UCSD-AML1 (cell line): ENCODE measurements at regions not wholly inside any gene's neighbourhood (a gene's known extent, or its start where the extent isn't known, plus 50 kb on each side); places are given as distances from the start of the nearest gene placed in this dataset.

Experiments used
- DNase-seq: peaks from one replicate; lab custom pipeline; 2025; ENCODE audit not compliant: unreplicated experiment; lab: John Stamatoyannopoulos, UW

- DNase-seq, result no peak
These were observed 182.6 kb downstream of the MRPL39 start for GRCh38 chr21:25424634-25425033.

- no peak for DNase-seq
These were observed 183.2 kb downstream of the MRPL39 start for GRCh38 chr21:25424048-25424447.

- DNase-seq, result no peak
These were observed 184.4 kb downstream of the MRPL39 start for GRCh38 chr21:25422610-25423608.

- peak; percentile 17 for DNase-seq
These were observed 185.8 kb downstream of the MRPL39 start for GRCh38 chr21:25421321-25422028.

GRCh38 chr21:25420831-25421230, 186.4 kb downstream of the MRPL39 start:
- DNase-seq, result no peak

GRCh38 chr21:25416669-25417068, 190.6 kb downstream of the MRPL39 start:
- DNase-seq, result no peak

- no peak for DNase-seq
These were observed 195.2 kb downstream of the MRPL39 start for GRCh38 chr21:25412100-25412499.

GRCh38 chr21:25409978-25410377, 197.3 kb downstream of the MRPL39 start:
- DNase-seq, result no peak

- DNase-seq, result no peak
These were observed 198.6 kb downstream of the MRPL39 start for GRCh38 chr21:25408666-25409065.

GRCh38 chr21:25406887-25407579, 200.2 kb downstream of the MRPL39 start:
- no peak for DNase-seq

- no peak for DNase-seq
These were observed 201.3 kb downstream of the MRPL39 start for GRCh38 chr21:25405984-25406383.

GRCh38 chr21:25402134-25402961, 204.9 kb downstream of the MRPL39 start:
- DNase-seq, result no peak

GRCh38 chr21:25400427-25400826, 206.9 kb downstream of the MRPL39 start:
- DNase-seq, result no peak

- no peak for DNase-seq
These were observed 208.7 kb downstream of the MRPL39 start for GRCh38 chr21:25398630-25399029.

- no peak for DNase-seq
These were observed 211.1 kb downstream of the MRPL39 start for GRCh38 chr21:25396135-25396711.

GRCh38 chr21:25391777-25392176, 215.5 kb downstream of the MRPL39 start:
- no peak for DNase-seq

- DNase-seq, result no peak
These were observed 216.6 kb downstream of the MRPL39 start for GRCh38 chr21:25390701-25391100.

- DNase-seq, result no peak
These were observed 219.6 kb downstream of the MRPL39 start for GRCh38 chr21:25387665-25388064.

GRCh38 chr21:25385911-25386474, 221.3 kb downstream of the MRPL39 start:
- no peak for DNase-seq

- no peak for DNase-seq
These were observed 221.9 kb downstream of the MRPL39 start for GRCh38 chr21:25385341-25385740.
